MCF 10A (cell line): ENCODE measurements at regions not wholly inside any gene's neighbourhood (a gene's known extent, or its start where the extent isn't known, plus 50 kb on each side); places are given as distances from the start of the nearest gene placed in this dataset.

Source experiments
- BruUV-seq: library from RNA; stranded (reverse); fragments of 400-500 nt; replicated peaks from 2 replicates; lab custom pipeline; 2021; lab: Mats Ljungman, UMichigan
- CTCF ChIA-PET: fragments of 300-600 bp; sonication (Branson Sonifier 250); formaldehyde crosslinking; extraction: SDS; loops from one replicate; lab custom pipeline; 2021; ENCODE audit warnings: antibody characterized with exemption, inconsistent platforms; lab: Yijun Ruan, JAX
- POLR2A ChIA-PET: fragments of 300-600, 350-650 bp; sonication (Branson Sonifier 250); formaldehyde crosslinking; extraction: SDS; loops from one replicate; lab custom pipeline; 2020; ENCODE audit warnings: antibody characterized with exemption, inconsistent platforms; lab: Yijun Ruan, JAX
- DNase-seq: peaks from one replicate; pipeline ENCODE4 v3.0.0-alpha.2; 2018; ENCODE audit not compliant: unreplicated experiment
- H3K27ac Mint-ChIP-seq: one replicate; pipeline ENCODE4 v1.8.0; 2022; ENCODE audit warnings: mild to moderate bottlenecking, low read depth, mixed read lengths; ENCODE audit not compliant: unreplicated experiment
- H3K27me3 Mint-ChIP-seq: one replicate; pipeline ENCODE4 v1.8.0; 2022; ENCODE audit warnings: mixed read lengths; ENCODE audit not compliant: insufficient read depth, unreplicated experiment
- H3K36me3 Mint-ChIP-seq: one replicate; pipeline ENCODE4 v1.8.0; 2022; ENCODE audit warnings: mild to moderate bottlenecking, moderate library complexity, mixed read lengths; ENCODE audit not compliant: insufficient read depth, unreplicated experiment
- H3K4me1 Mint-ChIP-seq: one replicate; pipeline ENCODE4 v1.8.0; 2022; ENCODE audit warnings: mixed read lengths; ENCODE audit not compliant: insufficient read depth, unreplicated experiment
- H3K4me3 Mint-ChIP-seq: one replicate; pipeline ENCODE4 v1.8.0; 2022; ENCODE audit warnings: mild to moderate bottlenecking, moderate library complexity, mixed read lengths; ENCODE audit not compliant: unreplicated experiment
- H3K9me3 Mint-ChIP-seq: one replicate; pipeline ENCODE4 v1.8.0; 2022; ENCODE audit warnings: mixed read lengths; ENCODE audit not compliant: unreplicated experiment
- CTCF ChIP-seq: fragments of 200-600 bp; IDR thresholded peaks from one replicate; pipeline ENCODE4 v1.8.0; 2022; ENCODE audit warnings: antibody characterized with exemption, mild to moderate bottlenecking; ENCODE audit not compliant: unreplicated experiment
- intact Hi-C: fragments of 100-400 bp; cut with micrococcal nuclease; formaldehyde crosslinking; loops from 2 replicates; pipeline ENCODE4 v1.14.1; 2022

DNA sequence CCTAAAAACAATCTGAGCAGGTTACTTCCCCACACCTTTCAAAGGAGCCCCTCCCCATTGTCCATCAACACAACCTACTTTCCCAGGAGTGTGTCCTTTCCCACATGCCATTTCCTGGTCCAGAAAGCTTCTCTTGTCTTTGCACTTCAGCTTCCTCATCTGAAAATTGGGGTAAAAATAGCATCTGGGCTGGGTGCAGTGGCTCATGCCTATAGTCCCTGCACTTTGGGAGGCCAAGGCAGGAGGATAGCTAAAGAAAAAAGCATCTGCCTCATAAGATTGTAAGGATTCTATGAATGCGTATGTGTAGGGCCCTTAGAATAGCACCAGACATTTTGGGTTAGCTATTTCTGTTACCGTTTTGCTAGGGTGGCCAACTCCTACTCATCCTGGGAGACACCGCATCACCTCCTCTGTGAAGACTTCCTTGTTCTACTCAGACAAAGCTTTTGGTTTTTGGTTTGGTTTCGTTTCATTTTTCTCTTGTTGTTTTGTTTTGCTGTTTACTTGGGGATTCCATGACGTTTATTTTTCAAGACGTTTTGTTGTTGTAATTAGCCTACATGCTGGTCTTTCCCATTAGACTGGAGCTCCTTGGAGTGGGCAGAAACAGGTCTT is 224.4 kb upstream of the TLE3 start:
- H3K4me1 Mint-ChIP-seq, result peaks cover 29% of the 10 kb centered on the region

DNA sequence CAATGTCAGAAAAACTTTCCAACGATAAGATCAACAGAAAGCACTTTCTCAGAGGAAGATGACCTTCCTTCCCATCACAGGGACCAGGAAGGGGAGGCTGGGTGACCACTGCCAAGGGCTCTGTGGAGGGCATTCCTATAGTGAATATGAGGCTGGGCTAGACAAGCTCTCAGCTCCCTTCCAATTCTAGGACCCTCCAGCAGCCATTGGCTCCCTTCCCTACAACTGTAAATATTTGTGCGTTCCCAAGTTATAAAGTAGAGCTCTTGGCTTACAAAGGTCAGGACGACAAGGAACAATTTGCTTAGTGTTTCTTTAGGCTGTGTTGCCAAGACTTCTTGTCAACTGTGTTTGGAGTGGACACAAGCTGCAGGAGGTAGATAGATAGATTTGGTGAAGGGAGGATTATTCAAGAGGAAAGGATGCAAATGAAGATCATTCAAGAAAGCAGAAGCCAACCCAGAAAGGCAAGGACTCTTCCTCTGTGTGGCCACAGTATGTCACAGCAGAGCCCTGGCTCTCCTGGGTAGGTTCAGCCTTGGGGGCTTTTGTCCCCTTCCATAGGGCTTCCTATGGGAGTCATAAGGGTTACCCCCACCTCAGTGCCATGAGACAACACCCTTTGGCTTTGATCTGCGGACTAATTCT is 223.6 kb upstream of the TLE3 start:
- DNase-seq, result no peak
- TF ChIP-seq CTCF, result no peak
- H3K27me3 Mint-ChIP-seq, result no peaks in the 10 kb centered on the region
- H3K4me3 Mint-ChIP-seq, result no peak overlapping the region
- H3K27ac Mint-ChIP-seq, result no peak overlapping the region
- H3K9me3 Mint-ChIP-seq, result no peaks in the 10 kb centered on the region
- ChIA-PET CTCF (no interaction called here), POLR2A (no interaction called here)
- H3K36me3 Mint-ChIP-seq, result no peaks in the 10 kb centered on the region
- no TSS peak for BruUV-seq
- H3K4me1 Mint-ChIP-seq, result peaks cover 29% of the 10 kb centered on the region
- intact Hi-C loops, result no loop called here

More for the DNA sequence above, 224.4 kb upstream of the TLE3 start:
- no peak overlapping the region for H3K4me3 Mint-ChIP-seq
- H3K36me3 Mint-ChIP-seq, result no peaks in the 10 kb centered on the region
- H3K9me3 Mint-ChIP-seq, result no peaks in the 10 kb centered on the region
- DNase-seq, result no peak
- no peak for TF ChIP-seq CTCF
- no TSS peak for BruUV-seq
- H3K27me3 Mint-ChIP-seq, result no peaks in the 10 kb centered on the region
- intact Hi-C loops, result no loop called here
- ChIA-PET POLR2A (no interaction called here), CTCF (no interaction called here)
- no peak overlapping the region for H3K27ac Mint-ChIP-seq

DNA sequence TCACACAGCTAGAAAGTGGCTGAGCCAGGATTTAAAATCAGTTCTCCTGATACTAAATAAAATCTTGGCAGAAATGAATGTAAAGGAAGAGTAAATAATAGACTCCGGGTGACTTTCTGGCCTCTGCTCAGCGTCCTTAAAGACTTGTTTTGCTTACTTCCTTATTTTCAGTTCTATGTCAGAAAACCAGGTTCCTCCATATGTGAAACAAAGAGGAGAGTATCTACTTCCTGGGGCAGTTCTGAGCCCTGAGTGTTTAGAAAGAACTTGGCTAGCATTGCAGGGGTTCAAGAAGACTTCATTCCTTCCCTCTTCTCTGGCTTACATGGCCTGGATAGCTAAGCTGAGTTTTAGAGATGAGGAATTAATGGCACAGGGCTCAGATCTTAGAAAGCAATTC is 222.8 kb upstream of the TLE3 start:
- Mint-ChIP-seq H3K4me1 (peaks cover 29% of the 10 kb centered on the region), H3K27me3 (no peaks in the 10 kb centered on the region), H3K4me3 (no peak overlapping the region), H3K27ac (no peak overlapping the region), H3K9me3 (no peaks in the 10 kb centered on the region), H3K36me3 (no peaks in the 10 kb centered on the region)
- DNase-seq, result no peak
- TF ChIP-seq CTCF, result no peak
- CTCF ChIA-PET, result no interaction called here
- POLR2A ChIA-PET, result no interaction called here
- intact Hi-C loops, result no loop called here
- no TSS peak for BruUV-seq

DNA sequence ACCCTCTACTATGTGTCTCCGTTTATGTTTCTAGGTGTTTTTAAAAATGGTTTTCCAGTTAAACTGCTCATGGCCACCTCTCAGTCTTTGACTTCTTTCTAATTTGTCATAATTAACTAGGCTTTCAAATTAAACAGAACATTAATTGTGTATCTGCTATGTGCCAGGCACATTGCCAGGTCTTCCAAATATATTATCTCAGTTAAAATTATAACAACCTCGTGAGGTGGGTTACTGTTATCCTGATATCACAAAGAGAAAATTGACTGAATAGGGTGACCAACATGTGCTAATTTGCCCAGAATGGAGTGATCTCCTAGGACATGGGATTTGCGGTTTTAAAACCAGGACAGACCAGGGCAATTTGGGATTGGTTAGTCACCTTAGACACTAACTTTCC is 222.4 kb upstream of the TLE3 start:
- peaks cover 29% of the 10 kb centered on the region for H3K4me1 Mint-ChIP-seq
- H3K27me3 Mint-ChIP-seq, result no peaks in the 10 kb centered on the region
- BruUV-seq, result no TSS peak

More for the DNA sequence above, 222.4 kb upstream of the TLE3 start:
- no peak for TF ChIP-seq CTCF
- ChIA-PET CTCF (no interaction called here), POLR2A (no interaction called here)
- Mint-ChIP-seq H3K27ac (no peak overlapping the region), H3K36me3 (no peaks in the 10 kb centered on the region), H3K9me3 (no peaks in the 10 kb centered on the region), H3K4me3 (no peak overlapping the region)
- DNase-seq, result no peak
- intact Hi-C loops, result no loop called here
